HCT116 (cell line): ENCODE measurements at regions not wholly inside any gene's neighbourhood (a gene's known extent, or its start where the extent isn't known, plus 50 kb on each side); places are given as distances from the start of the nearest gene placed in this dataset.

Experiments
- ATAC-seq: fragments of 200-7000 bp; cut with Tn5 transposase; 2 replicates; pipeline ENCODE4 v1.9.1; 2020; ENCODE audit warnings: mild to moderate bottlenecking, moderate library complexity
- BruUV-seq: library from RNA; stranded (reverse); fragments of 400-500 nt; replicated peaks from 2 replicates; lab custom pipeline; 2021; lab: Mats Ljungman, UMichigan
- CTCF ChIA-PET: fragments of 300-600 bp; sonication (Branson Sonifier 250); formaldehyde crosslinking; loops from one replicate; lab custom pipeline; 2021; ENCODE audit warnings: antibody characterized with exemption; lab: Charles Lee
- POLR2A ChIA-PET: fragments of 300-600, 350-600 bp; sonication (Branson Sonifier 250); formaldehyde crosslinking; loops from one replicate; lab custom pipeline; 2021; ENCODE audit warnings: antibody characterized with exemption; lab: Charles Lee
- RAD21 ChIA-PET, 2 experiments: fragments of 300-600 bp; sonication (Branson Sonifier 250); formaldehyde crosslinking; loops; one replicate each; lab custom pipeline; 2023; ENCODE audit warnings: low total read pairs in 2 of 2; ENCODE audit not compliant: uncharacterized antibody in 2 of 2, unreplicated experiment in 2 of 2, low non-redundant PET in 1 of 2; lab: Charles Lee
- DNase-seq: peaks from one replicate; pipeline ENCODE4 v3.0.0-alpha.2; 2010; ENCODE audit warnings: low read depth, low spot score
- H2AFZ ChIP-seq: fragments of 200-600 bp; shearing (Covaris generic), sonication (generic); 2 replicates; pipeline ENCODE4 v1.6.1; 2017; ENCODE audit warnings: low read depth, mixed run types, mixed read lengths, antibody characterized with exemption, low read length; ENCODE audit not compliant: poor library complexity, severe bottlenecking
- H3K27ac ChIP-seq: 2 replicates; pipeline ENCODE4 v1.5.1; 2012; ENCODE audit warnings: low read depth, low read length
- H3K27me3 ChIP-seq: fragments of 200-600 bp; sonication (generic); 2 replicates; pipeline ENCODE4 v1.6.1; 2016; ENCODE audit warnings: mixed run types, low read length, mixed read lengths; ENCODE audit not compliant: insufficient read depth
- H3K36me3 ChIP-seq, 2 experiments: fragments of 200-500 bp in 1 of 2; fragments of 200-600 bp in 1 of 2; sonication (Bioruptor generic) in 1 of 2; sonication (generic) in 1 of 2; 2 replicates each; pipeline versions ENCODE4 v1.5.1 to v1.6.1; 2014 to 2016; ENCODE audit warnings: low read length in 2 of 2, inconsistent platforms in 1 of 2, mixed read lengths in 1 of 2, mixed run types in 1 of 2; ENCODE audit not compliant: insufficient read depth in 2 of 2, control insufficient read depth in 1 of 2
- H3K4me1 ChIP-seq, 2 experiments: fragments of 200-600 bp in 1 of 2; sonication (generic) in 1 of 2; 2 replicates each; pipeline versions ENCODE4 v1.5.1 to v1.6.1; 2012 to 2017; ENCODE audit warnings: low read length in 2 of 2, inconsistent platforms in 1 of 2, mild to moderate bottlenecking in 1 of 2, mixed read lengths in 1 of 2, mixed run types in 1 of 2, moderate library complexity in 1 of 2; ENCODE audit not compliant: insufficient read depth in 2 of 2, control insufficient read depth in 1 of 2
- H3K4me2 ChIP-seq: fragments of 200-600 bp; sonication (generic); 2 replicates; pipeline ENCODE4 v1.6.1; 2017; ENCODE audit warnings: mixed run types, low read length, mixed read lengths
- H3K4me3 ChIP-seq, 2 experiments: fragments of 200-600 bp in 1 of 2; sonication (generic) in 1 of 2; replicated peaks in 1 of 2; 2 replicates each; pipeline ENCODE4 v1.5.1; 2011 to 2016; ENCODE audit warnings: low read length in 2 of 2, control low read depth in 1 of 2, low read depth in 1 of 2, mild to moderate bottlenecking in 1 of 2, mixed read lengths in 1 of 2, mixed run types in 1 of 2
- H3K79me2 ChIP-seq: fragments of 200-600 bp; sonication (generic); 2 replicates; pipeline ENCODE4 v1.6.1; 2017; ENCODE audit warnings: mild to moderate bottlenecking, mixed run types, low read length, moderate library complexity, mixed read lengths; ENCODE audit not compliant: insufficient read depth
- H3K9ac ChIP-seq: fragments of 200-600 bp; sonication (generic); 2 replicates; pipeline ENCODE4 v1.6.1; 2016; ENCODE audit warnings: low read length, mixed read lengths
- H3K9me2 ChIP-seq: fragments of 200-600 bp; sonication (generic), shearing (Covaris generic); 2 replicates; pipeline ENCODE4 v1.6.1; 2017; ENCODE audit warnings: mixed run types, mild to moderate bottlenecking, moderate library complexity; ENCODE audit not compliant: insufficient read depth
- H3K9me3 ChIP-seq, 2 experiments: fragments of 200-500 bp in 1 of 2; fragments of 200-600 bp in 1 of 2; sonication (Bioruptor generic) in 1 of 2; sonication (generic) in 1 of 2; 2 replicates each; pipeline ENCODE4 v1.6.1; 2014 to 2017; ENCODE audit warnings: low read length in 2 of 2, mixed read lengths in 2 of 2, inconsistent platforms in 1 of 2, low read depth in 1 of 2, mild to moderate bottlenecking in 1 of 2, mixed run types in 1 of 2, moderate library complexity in 1 of 2; ENCODE audit not compliant: control insufficient read depth in 1 of 2, insufficient read depth in 1 of 2
- H4K20me1 ChIP-seq: fragments of 200-600 bp; sonication (generic), shearing (Covaris generic); 2 replicates; pipeline ENCODE4 v1.6.1; 2017; ENCODE audit warnings: mixed run types, mild to moderate bottlenecking, moderate library complexity; ENCODE audit not compliant: insufficient read depth
- CBX3 ChIP-seq: IDR thresholded peaks from 2 replicates; pipeline ENCODE4 v1.6.1; 2012; ENCODE audit warnings: low read depth
- CEBPB ChIP-seq: IDR thresholded peaks from 2 replicates; pipeline ENCODE4 v1.6.1; 2012; ENCODE audit warnings: low read depth
- ELF1 ChIP-seq: IDR thresholded peaks from 2 replicates; pipeline ENCODE4 v1.6.1; 2012; ENCODE audit warnings: low read depth, borderline replicate concordance
- EZH2phosphoT487 ChIP-seq: fragments of 200-600 bp; IDR thresholded peaks from 2 replicates; pipeline ENCODE4 v1.6.1; 2018; ENCODE audit warnings: antibody characterized with exemption, borderline replicate concordance
- FOSL1 ChIP-seq: IDR thresholded peaks from 2 replicates; pipeline ENCODE4 v1.6.1; 2012; ENCODE audit warnings: low read depth
- JUND ChIP-seq: IDR thresholded peaks from 2 replicates; pipeline ENCODE4 v1.6.1; 2012
- POLR2A ChIP-seq: IDR thresholded peaks from 2 replicates; pipeline ENCODE4 v1.7.0; 2011; ENCODE audit warnings: borderline replicate concordance; ENCODE audit not compliant: insufficient read depth, insufficient read length; ENCODE audit errors: extremely low read depth
- REST ChIP-seq: IDR thresholded peaks from 2 replicates; pipeline ENCODE4 v1.6.1; 2012; ENCODE audit warnings: low read depth
- SRF ChIP-seq: IDR thresholded peaks from 2 replicates; pipeline ENCODE4 v1.6.1; 2012; ENCODE audit warnings: low read depth
- YY1 ChIP-seq: IDR thresholded peaks from 2 replicates; pipeline ENCODE4 v1.6.1; 2011; ENCODE audit warnings: low read length, low read depth, moderate library complexity, mild to moderate bottlenecking; ENCODE audit not compliant: insufficient replicate concordance; ENCODE audit errors: extremely low read depth
- ZFX ChIP-seq: fragments of 450-650 bp; IDR thresholded peaks from 2 replicates; pipeline ENCODE4 v1.6.1; 2017
- ZNF274 ChIP-seq: fragments of 200-500 bp; sonication (Bioruptor generic); IDR thresholded peaks from 2 replicates; pipeline ENCODE4 v1.6.1; 2014; ENCODE audit warnings: mild to moderate bottlenecking, low read depth, low read length, inconsistent platforms
- intact Hi-C: fragments of 100-400 bp; cut with micrococcal nuclease; formaldehyde crosslinking; loops from 2 replicates; pipeline ENCODE4 v1.10.0; 2022
- TF ChIP-seq, protein P1 (sequence below), 3 experiments: fragments of 200-600 bp in 1 of 3; sonication (generic) in 1 of 3; IDR thresholded peaks in 2 of 3; conservative IDR thresholded peaks in 1 of 3; 2 replicates each; pipeline ENCODE4 v1.5.1; 2012 to 2017; ENCODE audit warnings: low read depth in 2 of 3, low read length in 2 of 3, antibody characterized with exemption in 1 of 3, borderline replicate concordance in 1 of 3, control low read depth in 1 of 3, mild to moderate bottlenecking in 1 of 3, mixed read lengths in 1 of 3, mixed run types in 1 of 3, moderate library complexity in 1 of 3; ENCODE audit not compliant: insufficient read depth in 1 of 3
- TF ChIP-seq, protein P2 (sequence below): IDR thresholded peaks from 2 replicates; pipeline ENCODE4 v1.6.1; 2012
- TF ChIP-seq, protein P3 (sequence below): IDR thresholded peaks from 2 replicates; pipeline ENCODE4 v1.6.1; 2011; ENCODE audit warnings: mild to moderate bottlenecking, low read length, moderate library complexity; ENCODE audit not compliant: insufficient replicate concordance; ENCODE audit errors: extremely low read depth

DNA sequence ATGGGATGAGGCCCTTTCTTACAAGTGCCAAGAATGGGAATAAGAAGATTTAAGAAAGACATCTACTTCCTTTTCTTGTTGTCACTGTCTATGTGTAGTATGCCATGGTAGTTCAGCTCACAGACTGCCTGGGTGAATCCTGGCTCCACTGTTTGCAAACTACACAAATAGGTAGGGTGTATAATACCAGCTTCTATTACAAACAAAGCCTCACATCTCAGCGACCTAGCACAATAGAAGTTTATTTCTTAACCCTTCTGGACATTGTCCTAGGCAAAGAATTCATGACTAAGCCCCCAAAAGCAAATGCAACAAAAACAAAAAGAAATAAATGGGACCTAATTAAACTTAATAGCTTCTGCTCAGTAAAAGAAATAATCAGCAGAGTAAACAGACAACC, 74.5 kb downstream of the LINC00237 start:
- RAD21 ChIA-PET = no interaction called here

More for the DNA sequence above, 74.5 kb downstream of the LINC00237 start:
- no peak for TF ChIP-seq SRF
- no peak for TF ChIP-seq ZFX
- TF ChIP-seq FOSL1 = no peak
- TF ChIP-seq JUND = no peak
- TF ChIP-seq, protein P1, sequence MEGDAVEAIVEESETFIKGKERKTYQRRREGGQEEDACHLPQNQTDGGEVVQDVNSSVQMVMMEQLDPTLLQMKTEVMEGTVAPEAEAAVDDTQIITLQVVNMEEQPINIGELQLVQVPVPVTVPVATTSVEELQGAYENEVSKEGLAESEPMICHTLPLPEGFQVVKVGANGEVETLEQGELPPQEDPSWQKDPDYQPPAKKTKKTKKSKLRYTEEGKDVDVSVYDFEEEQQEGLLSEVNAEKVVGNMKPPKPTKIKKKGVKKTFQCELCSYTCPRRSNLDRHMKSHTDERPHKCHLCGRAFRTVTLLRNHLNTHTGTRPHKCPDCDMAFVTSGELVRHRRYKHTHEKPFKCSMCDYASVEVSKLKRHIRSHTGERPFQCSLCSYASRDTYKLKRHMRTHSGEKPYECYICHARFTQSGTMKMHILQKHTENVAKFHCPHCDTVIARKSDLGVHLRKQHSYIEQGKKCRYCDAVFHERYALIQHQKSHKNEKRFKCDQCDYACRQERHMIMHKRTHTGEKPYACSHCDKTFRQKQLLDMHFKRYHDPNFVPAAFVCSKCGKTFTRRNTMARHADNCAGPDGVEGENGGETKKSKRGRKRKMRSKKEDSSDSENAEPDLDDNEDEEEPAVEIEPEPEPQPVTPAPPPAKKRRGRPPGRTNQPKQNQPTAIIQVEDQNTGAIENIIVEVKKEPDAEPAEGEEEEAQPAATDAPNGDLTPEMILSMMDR (IDR thresholded peaks at IDR 0.05 in 2 of 3, conservative IDR thresholded peaks at IDR 0.05 in 1 of 3; ENCODE audit: borderline replicate concordance in 1 of 3, insufficient read depth in 1 of 3, low read depth in 2 of 3, low read length in 2 of 3) = no peak
- no peak for TF ChIP-seq ELF1
- no peak for TF ChIP-seq POLR2A
- TF ChIP-seq EZH2phosphoT487 = no peak
- no peak for TF ChIP-seq CEBPB
- TF ChIP-seq, protein P2, sequence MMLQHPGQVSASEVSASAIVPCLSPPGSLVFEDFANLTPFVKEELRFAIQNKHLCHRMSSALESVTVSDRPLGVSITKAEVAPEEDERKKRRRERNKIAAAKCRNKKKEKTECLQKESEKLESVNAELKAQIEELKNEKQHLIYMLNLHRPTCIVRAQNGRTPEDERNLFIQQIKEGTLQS = no peak
- no peak for TF ChIP-seq CBX3
- no peak for TF ChIP-seq REST
- no peak for TF ChIP-seq ZNF274
- TF ChIP-seq, protein P3, sequence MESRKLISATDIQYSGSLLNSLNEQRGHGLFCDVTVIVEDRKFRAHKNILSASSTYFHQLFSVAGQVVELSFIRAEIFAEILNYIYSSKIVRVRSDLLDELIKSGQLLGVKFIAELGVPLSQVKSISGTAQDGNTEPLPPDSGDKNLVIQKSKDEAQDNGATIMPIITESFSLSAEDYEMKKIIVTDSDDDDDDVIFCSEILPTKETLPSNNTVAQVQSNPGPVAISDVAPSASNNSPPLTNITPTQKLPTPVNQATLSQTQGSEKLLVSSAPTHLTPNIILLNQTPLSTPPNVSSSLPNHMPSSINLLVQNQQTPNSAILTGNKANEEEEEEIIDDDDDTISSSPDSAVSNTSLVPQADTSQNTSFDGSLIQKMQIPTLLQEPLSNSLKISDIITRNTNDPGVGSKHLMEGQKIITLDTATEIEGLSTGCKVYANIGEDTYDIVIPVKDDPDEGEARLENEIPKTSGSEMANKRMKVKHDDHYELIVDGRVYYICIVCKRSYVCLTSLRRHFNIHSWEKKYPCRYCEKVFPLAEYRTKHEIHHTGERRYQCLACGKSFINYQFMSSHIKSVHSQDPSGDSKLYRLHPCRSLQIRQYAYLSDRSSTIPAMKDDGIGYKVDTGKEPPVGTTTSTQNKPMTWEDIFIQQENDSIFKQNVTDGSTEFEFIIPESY = no peak
- no peak for TF ChIP-seq YY1
- H4K20me1 ChIP-seq = no peaks in the 10 kb centered on the region
- H3K4me1 ChIP-seq = peaks cover 0 to 8% of the 10 kb centered on the region in 2 experiments; a peak in 2 of 4 replicates
- no peak overlapping the region for H3K9ac ChIP-seq
- DNase-seq (no peak), ATAC-seq (no peak)
- no peaks in the 10 kb centered on the region for H3K27me3 ChIP-seq
- ChIA-PET POLR2A (no interaction called here), CTCF (no interaction called here)
- H3K36me3 ChIP-seq = no peaks in the 10 kb centered on the region
- H3K79me2 ChIP-seq = no peaks in the 10 kb centered on the region
- BruUV-seq = no TSS peak
- H3K9me3 ChIP-seq = no peaks in the 10 kb centered on the region
- no peak overlapping the region for H2AFZ ChIP-seq
- intact Hi-C loops = no loop called here
- no peak overlapping the region for H3K27ac ChIP-seq
- H3K9me2 ChIP-seq = no peaks in the 10 kb centered on the region
- H3K4me3 ChIP-seq = no peak overlapping the region
- H3K4me2 ChIP-seq = no peak overlapping the region
